PC-3 (cell line): ENCODE measurements at regions not wholly inside any gene's neighbourhood (a gene's known extent, or its start where the extent isn't known, plus 50 kb on each side); places are given as distances from the start of the nearest gene placed in this dataset.
"Not testable (repeated sequence)": the region's sequence is repeated elsewhere in the genome, so short reads cannot be mapped to it uniquely, and the experiment has no call there.

Experiments used
- ATAC-seq: fragments of 200-7000 bp; cut with Tn5 transposase; 2 replicates; pipeline ENCODE4 v1.9.1; 2020; ENCODE audit warnings: mild to moderate bottlenecking, moderate library complexity
- BruUV-seq: library from RNA; stranded (reverse); fragments of 400-500 nt; replicated peaks from 2 replicates; lab custom pipeline; 2021; lab: Mats Ljungman, UMichigan
- CTCF ChIA-PET: fragments of 300-600 bp; sonication (Branson Sonifier 250); formaldehyde crosslinking; loops from one replicate; lab custom pipeline; 2022; ENCODE audit warnings: antibody characterized with exemption; lab: Charles Lee
- POLR2A ChIA-PET: fragments of 300-600 bp; sonication (Branson Sonifier 250); formaldehyde crosslinking; loops from one replicate; lab custom pipeline; 2022; ENCODE audit warnings: antibody characterized with exemption; ENCODE audit not compliant: unreplicated experiment; lab: Charles Lee
- DNase-seq: peaks from one replicate; pipeline ENCODE4 v3.0.0-alpha.2; 2015
- H2AFZ ChIP-seq: fragments of 300-600 bp; sonication (generic); 2 replicates; pipeline ENCODE4 v1.6.0; 2016; ENCODE audit warnings: antibody characterized with exemption, low read length
- H3F3A ChIP-seq: fragments of 300-600 bp; sonication (generic); one replicate; pipeline ENCODE4 v1.6.0; 2017; ENCODE audit warnings: antibody characterized with exemption, low read length, control low read depth, mild to moderate bottlenecking; ENCODE audit not compliant: unreplicated experiment
- H3K27ac ChIP-seq: fragments of 300-600 bp; sonication (generic); 2 replicates; pipeline ENCODE4 v1.5.1; 2016; ENCODE audit warnings: mild to moderate bottlenecking, low read length
- H3K27me3 ChIP-seq: fragments of 300-600 bp; sonication (generic); 2 replicates; pipeline ENCODE4 v1.6.1; 2016; ENCODE audit warnings: low read length, mixed read lengths
- H3K36me3 ChIP-seq: fragments of 300-600 bp; sonication (generic); 2 replicates; pipeline ENCODE4 v1.6.1; 2016; ENCODE audit warnings: low read depth, mixed run types, low read length, mixed read lengths
- H3K4me1 ChIP-seq: fragments of 300-600 bp; sonication (generic); 2 replicates; pipeline ENCODE4 v1.5.1; 2016; ENCODE audit warnings: low read length; ENCODE audit not compliant: insufficient read depth
- H3K4me2 ChIP-seq: fragments of 300-600 bp; sonication (generic); 2 replicates; pipeline ENCODE4 v1.6.0; 2016; ENCODE audit warnings: low read length
- H3K4me3 ChIP-seq: fragments of 300-600 bp; sonication (generic); 2 replicates; pipeline ENCODE4 v1.5.1; 2016; ENCODE audit warnings: mild to moderate bottlenecking, low read length, mixed read lengths
- H3K79me2 ChIP-seq: fragments of 300-600 bp; sonication (generic); 2 replicates; pipeline ENCODE4 v1.6.1; 2017; ENCODE audit warnings: low read length, mixed read lengths
- H3K9ac ChIP-seq: fragments of 300-600 bp; sonication (generic); 2 replicates; pipeline ENCODE4 v1.6.0; 2016; ENCODE audit warnings: mild to moderate bottlenecking, low read length
- H3K9me2 ChIP-seq: fragments of 300-600 bp; sonication (generic); replicated peaks from 2 replicates; pipeline ENCODE4 v1.6.1; 2016; ENCODE audit warnings: mixed run types, low read length, mixed read lengths
- H3K9me3 ChIP-seq: fragments of 300-600 bp; sonication (generic); 2 replicates; pipeline ENCODE4 v1.6.1; 2016; ENCODE audit warnings: low read length, mixed read lengths
- H4K20me1 ChIP-seq: fragments of 300-600 bp; sonication (generic); 2 replicates; pipeline ENCODE4 v1.6.1; 2016; ENCODE audit warnings: low read length, mixed read lengths
- intact Hi-C: fragments of 100-400 bp; cut with micrococcal nuclease; formaldehyde crosslinking; loops from 2 replicates; pipeline ENCODE4 v1.9.0; 2023

GRCh38 chr21:8395992-8396391, 2125.4 kb upstream of the TPTE start:
- H2AFZ ChIP-seq, DNase-seq, H3K9me2 ChIP-seq, H3K36me3 ChIP-seq, H3K4me3 ChIP-seq, H3F3A ChIP-seq, H3K27me3 ChIP-seq, H3K27ac ChIP-seq, H3K4me2 ChIP-seq, intact Hi-C loops, H3K79me2 ChIP-seq, H3K9ac ChIP-seq, CTCF ChIA-PET, POLR2A ChIA-PET, H4K20me1 ChIP-seq, ATAC-seq, BruUV-seq, H3K9me3 ChIP-seq, H3K4me1 ChIP-seq: not testable (repeated sequence)

GRCh38 chr21:8398870-8399437, 2122.4 kb upstream of the TPTE start:
- H3F3A ChIP-seq, H3K4me3 ChIP-seq, H2AFZ ChIP-seq, POLR2A ChIA-PET, H3K27ac ChIP-seq, H3K4me1 ChIP-seq, H3K79me2 ChIP-seq, intact Hi-C loops, CTCF ChIA-PET, H3K36me3 ChIP-seq, H4K20me1 ChIP-seq, ATAC-seq, H3K9me3 ChIP-seq, DNase-seq, H3K9me2 ChIP-seq, H3K9ac ChIP-seq, H3K4me2 ChIP-seq, BruUV-seq, H3K27me3 ChIP-seq: not testable (repeated sequence)

- H3F3A ChIP-seq, intact Hi-C loops, H3K9me3 ChIP-seq, H4K20me1 ChIP-seq, H3K9me2 ChIP-seq, ATAC-seq, CTCF ChIA-PET, POLR2A ChIA-PET, H3K4me1 ChIP-seq, H3K27me3 ChIP-seq, H3K4me2 ChIP-seq, H3K9ac ChIP-seq, DNase-seq, H3K79me2 ChIP-seq, BruUV-seq, H3K36me3 ChIP-seq, H3K27ac ChIP-seq, H3K4me3 ChIP-seq, H2AFZ ChIP-seq: not testable (repeated sequence)
These were observed 2121.5 kb upstream of the TPTE start for GRCh38 chr21:8399866-8400265.

- BruUV-seq, CTCF ChIA-PET, H3K4me1 ChIP-seq: not testable (repeated sequence)
These were observed 2119.6 kb upstream of the TPTE start for GRCh38 chr21:8401799-8402198.

GRCh38 chr21:8406331-8406730, 2115.1 kb upstream of the TPTE start:
- intact Hi-C loops, H3K4me2 ChIP-seq, H3K4me1 ChIP-seq, CTCF ChIA-PET, H3K9me2 ChIP-seq, H4K20me1 ChIP-seq, BruUV-seq, H2AFZ ChIP-seq, H3K9me3 ChIP-seq, H3K36me3 ChIP-seq, H3F3A ChIP-seq, H3K79me2 ChIP-seq, H3K27ac ChIP-seq, H3K9ac ChIP-seq, H3K4me3 ChIP-seq, ATAC-seq, POLR2A ChIA-PET, DNase-seq, H3K27me3 ChIP-seq: not testable (repeated sequence)

More at GRCh38 chr21:8401799-8402198, 2119.6 kb upstream of the TPTE start:
- H3K27ac ChIP-seq, H3K27me3 ChIP-seq, ATAC-seq, H3F3A ChIP-seq, H4K20me1 ChIP-seq, H3K4me2 ChIP-seq, H2AFZ ChIP-seq, H3K9ac ChIP-seq, H3K9me3 ChIP-seq, intact Hi-C loops, H3K36me3 ChIP-seq, H3K79me2 ChIP-seq, H3K9me2 ChIP-seq, POLR2A ChIA-PET, H3K4me3 ChIP-seq, DNase-seq: not testable (repeated sequence)

- peak; percentile 51 for ATAC-seq
- H3K27me3 ChIP-seq, H2AFZ ChIP-seq, BruUV-seq, H3K4me2 ChIP-seq, DNase-seq, H3K9me2 ChIP-seq, H3K27ac ChIP-seq, CTCF ChIA-PET, H4K20me1 ChIP-seq, H3K4me3 ChIP-seq, H3F3A ChIP-seq, POLR2A ChIA-PET, H3K9me3 ChIP-seq, H3K4me1 ChIP-seq, intact Hi-C loops, H3K9ac ChIP-seq, H3K36me3 ChIP-seq, H3K79me2 ChIP-seq: not testable (repeated sequence)
These were observed 2110.2 kb upstream of the TPTE start for GRCh38 chr21:8411139-8411671.
